Neural progenitor cell (in vitro differentiated cells): ENCODE measurements at regions not wholly inside any gene's neighbourhood (a gene's known extent, or its start where the extent isn't known, plus 50 kb on each side); places are given as distances from the start of the nearest gene placed in this dataset.

ENCODE experiments used
- CTCF ChIP-seq: fragments of 200-600 bp; sonication (generic); IDR thresholded peaks from 2 replicates; pipeline ENCODE4 v1.5.1; 2017; ENCODE audit warnings: antibody characterized with exemption, mild to moderate bottlenecking
- EZH2 ChIP-seq: fragments of 200-600 bp; sonication (generic); IDR thresholded peaks from 2 replicates; pipeline ENCODE4 v1.6.1; 2017; ENCODE audit warnings: antibody characterized with exemption, mild to moderate bottlenecking, moderate library complexity
- EZH2phosphoT487 ChIP-seq: fragments of 200-600 bp; sonication (generic); IDR thresholded peaks from 2 replicates; pipeline ENCODE4 v1.6.1; 2017; ENCODE audit warnings: antibody characterized with exemption

GRCh38 chr12:30251546-30251945, 444.1 kb downstream of the IPO8 start:
- TF ChIP-seq CTCF, result no peak
- TF ChIP-seq EZH2, result no peak
- TF ChIP-seq EZH2phosphoT487, result no peak
